GM12878 (cell line): ENCODE measurements at regions not wholly inside any gene's neighbourhood (a gene's known extent, or its start where the extent isn't known, plus 50 kb on each side); places are given as distances from the start of the nearest gene placed in this dataset.
A peak's percentile ranks its signal among the peaks of the same experiment; 100 is the strongest.

ENCODE experiments used
- ATAC-seq: fragments of 200-7000 bp; cut with Tn5 transposase; 3 replicates; pipeline ENCODE4 v1.9.1; 2020; ENCODE audit warnings: mild to moderate bottlenecking, moderate library complexity
- BruUV-seq: library from RNA; stranded (reverse); fragments of 400-500 nt; replicated peaks from 2 replicates; lab custom pipeline; 2021; lab: Mats Ljungman, UMichigan
- CTCF ChIA-PET: fragments of 300-600 bp; sonication (Branson Sonifier 250); formaldehyde crosslinking; extraction: SDS; loops from one replicate; lab custom pipeline; 2021; ENCODE audit warnings: inconsistent platforms; lab: Yijun Ruan, JAX
- POLR2A ChIA-PET: fragments of 350-600 bp; formaldehyde crosslinking; extraction: SDS; loops from one replicate; lab custom pipeline; 2021; ENCODE audit warnings: inconsistent platforms; lab: Charles Lee
- RAD21 ChIA-PET: fragments of 300-600 bp; sonication (Branson Sonifier 250); formaldehyde crosslinking; loops from one replicate; lab custom pipeline; 2023; ENCODE audit warnings: antibody characterized with exemption; ENCODE audit not compliant: unreplicated experiment; lab: Charles Lee
- SMC1A ChIA-PET: fragments of 300-600 bp; sonication (Branson Sonifier 250); formaldehyde crosslinking; loops from one replicate; lab custom pipeline; 2023; ENCODE audit not compliant: unreplicated experiment, uncharacterized antibody; lab: Charles Lee
- DNase-seq: peaks from one replicate; pipeline ENCODE4 v3.0.0-alpha.2; 2011; ENCODE audit warnings: low read depth, low spot score
- FAIRE-seq: peaks from 3 replicates; lab custom pipeline; 2011; peaks lifted over from hg19 to GRCh38; lab: Jason Lieb, UNC
- H2AFZ ChIP-seq: 2 replicates; pipeline ENCODE4 v1.6.0; 2011; ENCODE audit warnings: low read depth, low read length, control low read depth; ENCODE audit not compliant: control insufficient read depth
- H3K27ac ChIP-seq: 2 replicates; pipeline ENCODE4 v1.5.1; 2011; ENCODE audit warnings: control low read depth; ENCODE audit not compliant: control insufficient read depth, insufficient read depth
- H3K27me3 ChIP-seq, 2 experiments: replicated peaks in 1 of 2; 2 replicates each; pipeline versions ENCODE4 v1.6.0 to v1.6.1; 2011; ENCODE audit warnings: low read length in 1 of 2; ENCODE audit not compliant: control insufficient read depth in 2 of 2, insufficient read depth in 2 of 2
- H3K36me3 ChIP-seq, 2 experiments: 2 replicates each; pipeline ENCODE4 v1.5.1; 2011; ENCODE audit warnings: low read length in 1 of 2; ENCODE audit not compliant: control insufficient read depth in 2 of 2, insufficient read depth in 2 of 2
- H3K4me1 ChIP-seq: 2 replicates; pipeline ENCODE4 v1.6.1; 2011; ENCODE audit warnings: mild to moderate bottlenecking, low read length, moderate library complexity, mixed read lengths; ENCODE audit not compliant: control insufficient read depth, insufficient read depth
- H3K4me2 ChIP-seq: 2 replicates; pipeline ENCODE4 v1.6.0; 2011; ENCODE audit warnings: control low read depth; ENCODE audit not compliant: control insufficient read depth, insufficient read depth
- H3K4me3 ChIP-seq: fragments of 200-600 bp; sonication (generic); 2 replicates; pipeline ENCODE4 v1.5.1; 2016
- H3K79me2 ChIP-seq: 2 replicates; pipeline ENCODE4 v1.6.0; 2011; ENCODE audit warnings: low read length; ENCODE audit not compliant: control insufficient read depth, insufficient read depth
- H3K9ac ChIP-seq: 2 replicates; pipeline ENCODE4 v1.8.0; 2011; ENCODE audit warnings: low read length, control low read depth, mixed read lengths; ENCODE audit not compliant: control insufficient read depth, insufficient read depth
- H3K9me3 ChIP-seq: replicated peaks from 3 replicates; pipeline ENCODE4 v1.5.1; 2011; ENCODE audit warnings: mild to moderate bottlenecking, low read length; ENCODE audit not compliant: control insufficient read depth, insufficient read depth
- H4K20me1 ChIP-seq: 2 replicates; pipeline ENCODE4 v1.6.0; 2011; ENCODE audit not compliant: control insufficient read depth, insufficient read depth
- RB1 ChIP-seq: fragments of 450-650 bp; formaldehyde crosslinking; IDR thresholded peaks from 2 replicates; pipeline ENCODE4 v1.6.1; 2017; ENCODE audit warnings: mild to moderate bottlenecking, borderline replicate concordance
- USF1 ChIP-seq: IDR thresholded peaks from 2 replicates; pipeline ENCODE4 v1.6.1; 2011; ENCODE audit warnings: borderline replicate concordance, low read depth, mild to moderate bottlenecking, moderate library complexity, mixed read lengths, low read length; ENCODE audit not compliant: insufficient read depth; ENCODE audit errors: extremely low read length
- WGBS: methylation state at CpG from one replicate; pipeline ENCODE4 v1.1.6; 2016; ENCODE audit warnings: low lambda C conversion rate; ENCODE audit not compliant: insufficient replicate concordance, insufficient coverage; ENCODE audit errors: missing lambda C conversion rate; 5-methylcytosine and 5-hydroxymethylcytosine counted together
- in situ Hi-C: fragments of 300-500 bp; cut with MboI; formaldehyde crosslinking; loops from 9 replicates; pipeline ENCODE4 v1.14.3; 2018; ENCODE audit warnings: mixed read lengths
- intact Hi-C: fragments of 100-400 bp; cut with micrococcal nuclease; formaldehyde crosslinking; loops from one replicate; pipeline ENCODE4 v1.14.2; 2022; ENCODE audit not compliant: unreplicated experiment

DNA sequence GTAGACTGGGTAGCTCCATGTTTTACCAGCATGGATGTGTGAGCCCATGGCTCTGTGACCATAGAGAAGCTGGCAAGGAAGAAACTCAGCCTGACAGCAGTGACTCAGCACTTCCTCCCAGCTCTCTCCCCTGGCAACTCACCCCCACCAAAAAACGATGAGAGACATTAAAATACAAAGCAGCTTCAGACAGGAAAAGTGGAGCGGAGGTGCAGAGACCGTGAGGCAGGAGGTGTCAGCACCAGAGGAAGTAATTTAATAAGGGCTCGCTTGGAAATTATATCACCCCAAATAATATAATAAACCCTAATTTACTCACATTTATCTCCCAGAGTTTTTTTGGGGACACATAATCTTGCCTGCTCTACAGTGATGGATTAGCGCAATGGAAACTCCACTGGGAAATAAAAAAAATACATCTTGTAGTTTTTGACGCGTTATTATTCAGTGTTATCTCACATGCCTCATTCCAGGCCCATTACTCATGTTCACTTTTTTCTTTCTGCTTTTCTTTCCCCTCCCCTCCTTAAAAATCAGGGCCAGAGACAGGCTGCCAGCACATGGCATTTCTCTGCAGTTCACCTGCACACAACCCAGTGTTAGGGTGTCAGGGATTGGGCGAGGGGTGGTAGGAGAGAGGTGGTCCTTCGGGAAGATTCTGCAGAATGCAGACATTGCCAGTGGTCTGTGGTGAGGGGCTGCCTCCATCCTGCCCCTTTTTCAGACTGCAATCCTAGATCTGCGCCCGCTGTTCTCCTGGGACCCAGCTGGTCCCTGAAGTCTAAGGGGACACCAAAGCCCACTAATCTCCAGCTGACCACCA lies 170.8 kb downstream of the BUD13 start (continued):
- no peak for TF ChIP-seq USF1

GRCh38 chr11:116600930-116601329 lies 171.9 kb downstream of the BUD13 start:
- no peak for DNase-seq
- H3K4me3 ChIP-seq: no peak overlapping the region
- peak; percentile 18 for TF ChIP-seq USF1
- TF ChIP-seq RB1: no peak
- no peaks in the 10 kb centered on the region for H3K79me2 ChIP-seq
- ChIA-PET SMC1A (no interaction called here), CTCF (interaction anchor here (1.7 kb wide), 1 partner anchor 90 kb away, joined by 6 read pairs; no protein-coding TSS in a partner anchor), RAD21 (no interaction called here), POLR2A (no interaction called here)
- H3K4me1 ChIP-seq: no peaks in the 10 kb centered on the region
- intact Hi-C loops (no loop called here), in situ Hi-C loops (no loop called here)
- no peak overlapping the region for H3K9ac ChIP-seq
- H2AFZ ChIP-seq: no peak overlapping the region
- no peak for ATAC-seq
- no peaks in the 10 kb centered on the region for H3K9me3 ChIP-seq
- no peak for FAIRE-seq
- no peaks in the 10 kb centered on the region for H4K20me1 ChIP-seq
- no peaks in the 10 kb centered on the region for H3K36me3 ChIP-seq
- no peak overlapping the region for H3K27ac ChIP-seq
- WGBS: 10% methylated on average over 4 of the region's 4 CpGs
- H3K27me3 ChIP-seq: peaks cover 0 to 2% of the 10 kb centered on the region in 2 experiments; a peak in 2 of 4 replicates
- BruUV-seq: no TSS peak
- H3K4me2 ChIP-seq: no peak overlapping the region
